ENCODE measurements at regions not wholly inside any gene's neighbourhood (a gene's known extent, or its start where the extent isn't known, plus 50 kb on each side); places are given as distances from the start of the nearest gene placed in this dataset.

GRCh38 chr20:60851826-60852704 lies 400.0 kb upstream of the CDH4 start:
- TF ChIP-seq CTCF (IDR thresholded peaks at IDR 0.05): no peak
- no peak for TF ChIP-seq POLR2A (IDR thresholded peaks at IDR 0.05)
- H3K27me3 ChIP-seq: no peaks in the 10 kb centered on the region
- DNase-seq: no peak

DNA sequence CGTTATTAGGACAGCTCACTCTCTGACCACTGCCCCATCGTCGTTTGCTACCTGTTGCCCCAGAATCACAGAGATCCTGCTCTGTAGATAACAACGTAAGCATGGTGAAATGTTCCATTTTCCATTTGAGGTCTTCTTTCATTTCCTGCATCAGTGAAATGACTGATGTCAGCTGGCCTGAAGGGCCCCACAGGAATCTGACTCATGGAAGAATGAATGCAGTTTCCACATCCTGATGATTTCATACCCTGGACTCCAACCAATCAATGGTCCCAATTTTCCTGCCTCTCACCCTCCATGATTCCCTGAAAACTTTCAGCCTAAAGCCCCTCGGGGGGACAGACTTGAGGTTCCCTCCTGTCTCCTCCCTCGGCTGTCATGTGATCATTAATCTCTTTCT lies 394.4 kb upstream of the CDH4 start:
- Histone ChIP-seq H3K9me3 (no peaks in the 10 kb centered on the region), H3K27me3 (no peaks in the 10 kb centered on the region), H3K36me3 (no peaks in the 10 kb centered on the region), H3K27ac (no peak overlapping the region), H3K4me1 (no peaks in the 10 kb centered on the region), H3K4me3 (no peak overlapping the region)
- no peak for TF ChIP-seq POLR2A (IDR thresholded peaks at IDR 0.05)
- intact Hi-C loops (cut with DNase I; ENCODE audit: low total_unique reads): no loop called here
- no peak for DNase-seq

More at GRCh38 chr20:60851826-60852704, 400.0 kb upstream of the CDH4 start:
- Histone ChIP-seq H3K4me1 (no peaks in the 10 kb centered on the region), H3K27ac (no peak overlapping the region), H3K4me3 (no peak overlapping the region), H3K36me3 (no peaks in the 10 kb centered on the region), H3K9me3 (no peaks in the 10 kb centered on the region)
- intact Hi-C loops (cut with DNase I; ENCODE audit: low total_unique reads): no loop called here

GRCh38 chr20:60862601-60863000 lies 389.5 kb upstream of the CDH4 start:
- Histone ChIP-seq H3K27me3 (no peaks in the 10 kb centered on the region), H3K4me3 (no peak overlapping the region), H3K27ac (no peak overlapping the region), H3K36me3 (no peaks in the 10 kb centered on the region), H3K9me3 (no peaks in the 10 kb centered on the region), H3K4me1 (no peaks in the 10 kb centered on the region)
- TF ChIP-seq CTCF (IDR thresholded peaks at IDR 0.05) (no peak), POLR2A (IDR thresholded peaks at IDR 0.05) (no peak)
- no peak for DNase-seq
- intact Hi-C loops (cut with DNase I; ENCODE audit: low total_unique reads): no loop called here

GRCh38 chr20:60863548-60863947 lies 388.5 kb upstream of the CDH4 start:
- no peak for DNase-seq
- no peaks in the 10 kb centered on the region for H3K4me1 ChIP-seq
- H3K27ac ChIP-seq: no peak overlapping the region
- intact Hi-C loops (cut with DNase I; ENCODE audit: low total_unique reads): no loop called here
- no peak overlapping the region for H3K4me3 ChIP-seq
- no peaks in the 10 kb centered on the region for H3K36me3 ChIP-seq
- no peaks in the 10 kb centered on the region for H3K9me3 ChIP-seq
- no peak for TF ChIP-seq CTCF (IDR thresholded peaks at IDR 0.05)
- no peak for TF ChIP-seq POLR2A (IDR thresholded peaks at IDR 0.05)
- H3K27me3 ChIP-seq: no peaks in the 10 kb centered on the region

- Histone ChIP-seq H3K36me3 (no peaks in the 10 kb centered on the region), H3K9me3 (no peaks in the 10 kb centered on the region), H3K27me3 (no peaks in the 10 kb centered on the region), H3K27ac (no peak overlapping the region), H3K4me3 (no peak overlapping the region), H3K4me1 (no peaks in the 10 kb centered on the region)
- intact Hi-C loops (cut with DNase I; ENCODE audit: low total_unique reads): no loop called here
- DNase-seq: no peak
- TF ChIP-seq POLR2A (IDR thresholded peaks at IDR 0.05): no peak
- TF ChIP-seq CTCF (IDR thresholded peaks at IDR 0.05): no peak
These were observed 384.5 kb upstream of the CDH4 start for GRCh38 chr20:60867589-60867988.

Measured in uterus (tissue), 3 donors.